Endothelial cell of umbilical vein (primary cell): ENCODE measurements at regions not wholly inside any gene's neighbourhood (a gene's known extent, or its start where the extent isn't known, plus 50 kb on each side); places are given as distances from the start of the nearest gene placed in this dataset.

Experiments used
- EZH2 ChIP-seq: IDR thresholded peaks from 2 replicates; pipeline ENCODE4 v1.6.1; 2012; ENCODE audit warnings: borderline replicate concordance, low read depth, mild to moderate bottlenecking, moderate library complexity, low read length, inconsistent platforms; ENCODE audit not compliant: severe bottlenecking
- FOS ChIP-seq: IDR thresholded peaks from 2 replicates; pipeline ENCODE4 v1.6.1; 2011; ENCODE audit warnings: mild to moderate bottlenecking, low read length, moderate library complexity, borderline replicate concordance; ENCODE audit not compliant: insufficient read depth
- GATA2 ChIP-seq: IDR thresholded peaks from 2 replicates; pipeline ENCODE4 v1.7.0; 2011; ENCODE audit warnings: low read depth, mild to moderate bottlenecking, moderate library complexity, mixed read lengths, low read length; ENCODE audit not compliant: insufficient read length, insufficient read depth
- JUN ChIP-seq: IDR thresholded peaks from 2 replicates; pipeline ENCODE4 v1.6.1; 2011; ENCODE audit warnings: borderline replicate concordance, low read depth; ENCODE audit not compliant: insufficient read length, insufficient read depth
- MYC ChIP-seq: IDR thresholded peaks from one replicate; pipeline ENCODE4 v1.6.1; 2011; ENCODE audit warnings: mild to moderate bottlenecking, low read depth, low read length
- POLR2A ChIP-seq: IDR thresholded peaks from 2 replicates; pipeline ENCODE4 v1.6.1; 2012; ENCODE audit warnings: low read depth, mild to moderate bottlenecking, control low read depth, low read length
- POLR2AphosphoS5 ChIP-seq: IDR thresholded peaks from 2 replicates; pipeline ENCODE4 v1.6.1; 2012; ENCODE audit warnings: low read depth, mild to moderate bottlenecking, control low read depth, low read length, moderate library complexity; ENCODE audit not compliant: insufficient read depth
- TF ChIP-seq, protein P1 (sequence below), 2 donors: IDR thresholded peaks; 1 replicate in 1 of 2; 2 replicates in 1 of 2; pipeline ENCODE4 v1.5.1; 2011; ENCODE audit warnings: low read length in 2 of 2, mild to moderate bottlenecking in 2 of 2, moderate library complexity in 2 of 2, control low read depth in 1 of 2, inconsistent platforms in 1 of 2, low read depth in 1 of 2; ENCODE audit not compliant: insufficient read depth in 1 of 2; ENCODE audit errors: extremely low read depth in 1 of 2
- TF ChIP-seq, protein P2 (sequence below): IDR thresholded peaks from 2 replicates; pipeline ENCODE4 v1.6.1; 2011; ENCODE audit not compliant: insufficient read depth, insufficient read length

DNA sequence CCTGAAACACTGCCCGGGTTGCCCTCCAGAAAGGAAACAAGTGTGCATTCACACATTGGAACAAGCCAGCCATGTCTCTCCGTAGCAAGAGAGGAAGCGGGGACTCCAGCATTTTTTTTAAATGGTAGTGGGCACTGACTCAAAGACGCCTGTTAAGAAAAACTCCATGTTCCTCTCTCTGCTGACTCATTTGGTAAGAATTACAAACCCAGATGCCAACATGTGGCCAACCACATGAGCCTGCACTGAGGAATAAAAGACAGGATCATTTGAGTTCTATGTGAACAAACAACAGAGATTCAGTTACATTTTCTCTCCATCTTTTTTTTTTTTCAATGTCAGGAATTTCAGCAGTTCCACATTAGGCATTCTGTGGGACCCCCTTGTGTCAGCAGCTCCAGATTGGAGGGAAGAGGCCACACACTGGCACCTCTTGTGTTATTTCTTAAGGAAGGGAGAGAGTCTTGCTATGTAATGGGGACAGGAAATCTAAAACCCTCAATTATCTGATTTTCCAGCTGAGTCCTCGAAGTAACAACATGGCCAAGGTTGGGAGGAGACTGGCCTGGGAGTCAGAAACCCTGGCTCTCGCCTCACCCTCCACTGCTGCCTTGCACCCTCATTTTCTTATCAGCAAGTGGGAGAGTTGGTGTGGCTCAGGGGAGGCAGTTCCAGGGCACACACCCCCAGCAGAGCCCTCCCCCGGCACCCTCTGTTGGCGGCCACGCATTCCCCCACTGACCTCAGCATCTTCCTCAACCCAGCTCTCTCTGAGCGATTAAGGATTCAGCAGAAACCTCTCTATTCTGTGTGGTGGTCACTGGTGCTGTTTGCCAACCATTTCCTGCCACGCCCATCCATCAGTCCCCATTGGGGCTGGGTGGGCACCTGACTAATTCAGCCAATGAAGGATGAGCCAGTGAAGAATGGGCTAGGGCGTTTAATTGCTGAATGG, 173.0 kb downstream of the FOXL1 start:
- TF ChIP-seq EZH2 = no peak
- no peak for TF ChIP-seq POLR2A
- TF ChIP-seq POLR2AphosphoS5 = peak; percentile 43
- TF ChIP-seq, protein P1, sequence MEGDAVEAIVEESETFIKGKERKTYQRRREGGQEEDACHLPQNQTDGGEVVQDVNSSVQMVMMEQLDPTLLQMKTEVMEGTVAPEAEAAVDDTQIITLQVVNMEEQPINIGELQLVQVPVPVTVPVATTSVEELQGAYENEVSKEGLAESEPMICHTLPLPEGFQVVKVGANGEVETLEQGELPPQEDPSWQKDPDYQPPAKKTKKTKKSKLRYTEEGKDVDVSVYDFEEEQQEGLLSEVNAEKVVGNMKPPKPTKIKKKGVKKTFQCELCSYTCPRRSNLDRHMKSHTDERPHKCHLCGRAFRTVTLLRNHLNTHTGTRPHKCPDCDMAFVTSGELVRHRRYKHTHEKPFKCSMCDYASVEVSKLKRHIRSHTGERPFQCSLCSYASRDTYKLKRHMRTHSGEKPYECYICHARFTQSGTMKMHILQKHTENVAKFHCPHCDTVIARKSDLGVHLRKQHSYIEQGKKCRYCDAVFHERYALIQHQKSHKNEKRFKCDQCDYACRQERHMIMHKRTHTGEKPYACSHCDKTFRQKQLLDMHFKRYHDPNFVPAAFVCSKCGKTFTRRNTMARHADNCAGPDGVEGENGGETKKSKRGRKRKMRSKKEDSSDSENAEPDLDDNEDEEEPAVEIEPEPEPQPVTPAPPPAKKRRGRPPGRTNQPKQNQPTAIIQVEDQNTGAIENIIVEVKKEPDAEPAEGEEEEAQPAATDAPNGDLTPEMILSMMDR (IDR thresholded peaks at IDR 0.05; ENCODE audit: extremely low read depth in 1 of 2, insufficient read depth in 1 of 2, low read depth in 1 of 2, low read length in 2 of 2) = no peak
- TF ChIP-seq, protein P2, sequence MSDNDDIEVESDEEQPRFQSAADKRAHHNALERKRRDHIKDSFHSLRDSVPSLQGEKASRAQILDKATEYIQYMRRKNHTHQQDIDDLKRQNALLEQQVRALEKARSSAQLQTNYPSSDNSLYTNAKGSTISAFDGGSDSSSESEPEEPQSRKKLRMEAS = peak; percentile 42
- TF ChIP-seq FOS = peak; percentile 80
- peak; percentile 23 for TF ChIP-seq GATA2
- no peak for TF ChIP-seq MYC
- TF ChIP-seq JUN = peak; percentile 49
